ENCODE measurements at regions not wholly inside any gene's neighbourhood (a gene's known extent, or its start where the extent isn't known, plus 50 kb on each side); places are given as distances from the start of the nearest gene placed in this dataset.

DNA sequence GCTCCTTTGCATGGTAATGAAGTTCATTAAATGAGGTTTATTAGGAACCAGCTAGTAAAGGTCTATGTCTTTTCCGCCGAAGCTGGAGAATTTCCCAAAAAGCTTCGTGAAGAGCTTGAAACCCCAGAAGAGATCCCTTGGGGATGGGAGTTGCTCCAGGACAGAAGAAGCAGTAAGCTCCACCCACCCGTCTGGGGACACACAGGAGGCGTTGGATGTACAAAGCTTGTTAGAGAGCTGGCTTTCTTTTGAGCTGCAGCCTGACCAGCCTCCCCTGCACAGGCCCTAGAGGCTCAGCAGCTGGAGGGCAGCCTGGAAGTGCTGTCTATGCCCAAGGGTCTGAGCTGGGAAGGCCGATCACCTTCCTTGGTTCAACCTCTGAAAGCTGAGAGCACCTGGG is 147.4 kb upstream of the SDK2 start:
- TF ChIP-seq, protein P1, sequence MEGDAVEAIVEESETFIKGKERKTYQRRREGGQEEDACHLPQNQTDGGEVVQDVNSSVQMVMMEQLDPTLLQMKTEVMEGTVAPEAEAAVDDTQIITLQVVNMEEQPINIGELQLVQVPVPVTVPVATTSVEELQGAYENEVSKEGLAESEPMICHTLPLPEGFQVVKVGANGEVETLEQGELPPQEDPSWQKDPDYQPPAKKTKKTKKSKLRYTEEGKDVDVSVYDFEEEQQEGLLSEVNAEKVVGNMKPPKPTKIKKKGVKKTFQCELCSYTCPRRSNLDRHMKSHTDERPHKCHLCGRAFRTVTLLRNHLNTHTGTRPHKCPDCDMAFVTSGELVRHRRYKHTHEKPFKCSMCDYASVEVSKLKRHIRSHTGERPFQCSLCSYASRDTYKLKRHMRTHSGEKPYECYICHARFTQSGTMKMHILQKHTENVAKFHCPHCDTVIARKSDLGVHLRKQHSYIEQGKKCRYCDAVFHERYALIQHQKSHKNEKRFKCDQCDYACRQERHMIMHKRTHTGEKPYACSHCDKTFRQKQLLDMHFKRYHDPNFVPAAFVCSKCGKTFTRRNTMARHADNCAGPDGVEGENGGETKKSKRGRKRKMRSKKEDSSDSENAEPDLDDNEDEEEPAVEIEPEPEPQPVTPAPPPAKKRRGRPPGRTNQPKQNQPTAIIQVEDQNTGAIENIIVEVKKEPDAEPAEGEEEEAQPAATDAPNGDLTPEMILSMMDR (IDR thresholded peaks at IDR 0.05): no peak
- TF ChIP-seq EZH2 (IDR thresholded peaks at IDR 0.05; ENCODE audit: borderline replicate concordance, insufficient read depth, low read depth, low read length, poor library complexity, severe bottlenecking): no peak

All from B cell (primary cell).